Endodermal cell (in vitro differentiated cells): ENCODE measurements at regions not wholly inside any gene's neighbourhood (a gene's known extent, or its start where the extent isn't known, plus 50 kb on each side); places are given as distances from the start of the nearest gene placed in this dataset.

Experiments
- DNase-seq: peaks from one replicate; pipeline ENCODE4 v3.0.0-alpha.2; 2017
- H3K27ac ChIP-seq: 2 replicates; pipeline ENCODE4 v1.5.1; 2013; ENCODE audit warnings: mild to moderate bottlenecking, low read depth, low read length, moderate library complexity
- H3K27me3 ChIP-seq: 2 replicates; pipeline ENCODE4 v1.6.1; 2013; ENCODE audit warnings: mild to moderate bottlenecking, low read length, moderate library complexity; ENCODE audit not compliant: insufficient read depth, control insufficient read depth, poor library complexity, severe bottlenecking
- H3K36me3 ChIP-seq: 2 replicates; pipeline ENCODE4 v1.7.0; 2013; ENCODE audit warnings: mild to moderate bottlenecking, low read length, moderate library complexity; ENCODE audit not compliant: control insufficient read depth, insufficient read depth
- H3K4me1 ChIP-seq: one replicate; pipeline ENCODE4 v1.7.0; 2013; ENCODE audit warnings: low read length; ENCODE audit not compliant: control insufficient read depth, insufficient read depth
- H3K4me3 ChIP-seq: 2 replicates; pipeline ENCODE4 v1.5.1; 2013; ENCODE audit warnings: mild to moderate bottlenecking, low read length, moderate library complexity
- H3K9ac ChIP-seq: 2 replicates; pipeline ENCODE4 v1.6.1; 2013; ENCODE audit warnings: mild to moderate bottlenecking, low read length, moderate library complexity; ENCODE audit not compliant: poor library complexity, severe bottlenecking; ENCODE audit errors: extremely low read depth
- H3K9me3 ChIP-seq: 2 replicates; pipeline ENCODE4 v1.6.1; 2013; ENCODE audit warnings: mild to moderate bottlenecking, low read length, moderate library complexity; ENCODE audit not compliant: control insufficient read depth
- H3K27ac Mint-ChIP-seq: 2 replicates; pipeline ENCODE4 v1.8.0; 2020; ENCODE audit warnings: mixed read lengths
- H3K27me3 Mint-ChIP-seq: 2 replicates; pipeline ENCODE4 v1.8.0; 2021; ENCODE audit warnings: mild to moderate bottlenecking, mixed read lengths; ENCODE audit not compliant: insufficient read depth
- H3K36me3 Mint-ChIP-seq: 2 replicates; pipeline ENCODE4 v1.8.0; 2020; ENCODE audit warnings: low read depth, mixed read lengths
- H3K4me1 Mint-ChIP-seq: 2 replicates; pipeline ENCODE4 v1.8.0; 2020; ENCODE audit warnings: mixed read lengths
- H3K4me3 Mint-ChIP-seq: 2 replicates; pipeline ENCODE4 v1.8.0; 2020; ENCODE audit warnings: mild to moderate bottlenecking, moderate library complexity, mixed read lengths
- H3K9me3 Mint-ChIP-seq: 2 replicates; pipeline ENCODE4 v1.8.0; 2020; ENCODE audit warnings: mild to moderate bottlenecking, mixed read lengths
- CTCF ChIP-seq: fragments of 200-600 bp; sonication (generic); conservative IDR thresholded peaks from 2 replicates; pipeline ENCODE4 v1.5.0; 2021; ENCODE audit warnings: antibody characterized with exemption, mild to moderate bottlenecking
- WGBS, 2 experiments: methylation state at CpG; one replicate each; pipeline versions ENCODE4 v1.1.5 to v1.1.7; 2013; ENCODE audit warnings: missing lambda C conversion rate in 2 of 2, mixed read lengths in 1 of 2; ENCODE audit not compliant: insufficient coverage in 1 of 2, insufficient read length in 1 of 2; 5-methylcytosine and 5-hydroxymethylcytosine counted together

DNA sequence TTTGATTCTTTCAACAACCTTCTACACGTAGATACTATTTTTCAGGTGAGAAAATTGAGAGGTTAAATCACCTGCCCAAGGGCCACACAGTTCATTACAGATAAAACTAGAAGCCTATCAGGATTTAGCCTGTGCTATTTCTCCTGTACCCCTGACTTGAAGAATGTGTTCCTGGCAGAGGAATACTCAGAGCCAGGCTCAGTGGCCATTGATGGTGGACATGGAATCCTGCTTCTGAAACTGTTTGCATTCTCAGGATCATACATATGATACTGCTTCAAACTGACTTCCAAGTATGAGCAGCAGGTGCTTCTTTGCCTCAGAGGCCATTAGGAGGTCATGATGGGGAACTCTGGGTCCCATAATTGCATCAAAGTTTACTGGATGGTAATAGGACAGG is 348.6 kb downstream of the ADRA2A start:
- no peaks in the 10 kb centered on the region for H3K36me3 ChIP-seq
- Mint-ChIP-seq H3K4me1 (peaks cover 4% of the 10 kb centered on the region), H3K36me3 (no peaks in the 10 kb centered on the region), H3K9me3 (no peaks in the 10 kb centered on the region), H3K27me3 (no peaks in the 10 kb centered on the region), H3K27ac (no peak overlapping the region), H3K4me3 (no peak overlapping the region)
- no peak for TF ChIP-seq CTCF
- H3K27ac ChIP-seq = no peak overlapping the region
- no peak overlapping the region for H3K9ac ChIP-seq
- no peaks in the 10 kb centered on the region for H3K9me3 ChIP-seq
- 80 to 87% methylated on average over 1 of the region's 1 CpG for WGBS, 2 experiments
- H3K27me3 ChIP-seq = peaks cover 39% of the 10 kb centered on the region
- no peak overlapping the region for H3K4me3 ChIP-seq
- DNase-seq = no peak
- no peaks in the 10 kb centered on the region for H3K4me1 ChIP-seq

DNA sequence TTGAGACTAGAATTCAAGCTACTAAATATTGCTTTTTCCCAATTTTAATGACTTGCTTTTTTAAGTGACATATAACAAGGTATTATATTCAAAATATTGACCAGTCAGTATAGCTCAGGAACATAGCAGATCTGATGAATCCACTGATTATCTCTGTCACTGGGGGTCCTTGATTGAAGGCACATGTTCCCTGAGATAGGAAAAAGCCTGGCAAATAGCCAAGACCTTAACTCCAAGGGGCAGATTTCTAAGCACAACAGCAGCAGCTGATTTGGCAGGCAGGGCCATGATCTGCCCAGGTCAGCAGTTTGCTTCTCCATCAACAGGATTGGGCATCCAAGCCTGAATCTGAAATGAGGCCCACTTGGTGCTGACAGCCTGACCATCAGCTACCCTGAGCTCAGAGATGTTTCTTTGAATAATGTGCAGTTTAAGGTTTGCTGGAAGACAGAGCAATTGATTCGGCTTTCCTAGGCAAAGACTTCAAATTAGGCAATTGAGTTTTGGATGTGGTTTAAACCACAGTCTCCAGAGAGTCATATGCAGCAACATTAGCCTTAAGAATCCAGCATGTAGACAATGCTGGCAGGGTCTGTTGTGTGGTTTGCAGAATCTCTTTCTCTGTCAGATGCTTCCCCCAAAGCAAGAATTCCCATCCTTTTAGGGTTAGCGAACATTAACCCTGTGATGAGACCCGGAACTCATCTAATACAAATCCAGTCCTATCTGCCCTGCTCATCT is 352.6 kb downstream of the ADRA2A start:
- Histone ChIP-seq H3K27ac (no peak overlapping the region), H3K9ac (no peak overlapping the region), H3K4me1 (no peaks in the 10 kb centered on the region), H3K9me3 (no peaks in the 10 kb centered on the region), H3K36me3 (no peaks in the 10 kb centered on the region), H3K27me3 (peaks cover 25% of the 10 kb centered on the region), H3K4me3 (no peak overlapping the region)
- Mint-ChIP-seq H3K27ac (no peak overlapping the region), H3K27me3 (no peaks in the 10 kb centered on the region), H3K36me3 (no peaks in the 10 kb centered on the region), H3K4me3 (no peak overlapping the region), H3K9me3 (no peaks in the 10 kb centered on the region), H3K4me1 (peaks cover 4% of the 10 kb centered on the region)
- no peak for TF ChIP-seq CTCF
- WGBS, 2 experiments = 90 to 93% methylated on average over 1 to 3 of the region's 3 CpGs
- DNase-seq = no peak

DNA sequence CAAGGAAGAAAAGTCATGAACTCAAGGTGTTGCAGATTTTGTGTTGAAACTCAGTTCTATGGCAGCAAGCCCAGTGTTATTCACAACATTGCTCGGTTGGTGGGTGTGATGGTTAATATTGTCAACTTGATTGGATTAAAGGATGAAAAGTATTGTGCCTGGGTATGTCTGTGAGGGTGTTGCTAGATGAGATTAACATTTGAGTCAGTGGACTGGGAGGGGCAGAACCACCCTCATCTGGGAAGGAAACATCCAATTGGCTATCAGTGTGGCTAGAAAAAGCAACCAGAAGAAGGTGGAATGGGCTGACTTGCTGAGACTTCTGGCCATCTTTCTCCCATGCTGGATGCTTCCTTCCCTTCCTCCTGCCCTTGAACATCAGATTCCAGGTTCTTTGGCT is 353.2 kb downstream of the ADRA2A start:
- Mint-ChIP-seq H3K9me3 (no peaks in the 10 kb centered on the region), H3K27ac (no peak overlapping the region), H3K4me1 (peaks cover 4% of the 10 kb centered on the region), H3K4me3 (no peak overlapping the region), H3K27me3 (no peaks in the 10 kb centered on the region), H3K36me3 (no peaks in the 10 kb centered on the region)
- H3K36me3 ChIP-seq = no peaks in the 10 kb centered on the region
- H3K4me1 ChIP-seq = no peaks in the 10 kb centered on the region
- H3K4me3 ChIP-seq = no peak overlapping the region
- no peak for TF ChIP-seq CTCF
- no peak for DNase-seq
- no peak overlapping the region for H3K9ac ChIP-seq
- WGBS, 2 experiments = 94 to 100% methylated on average over 1 of the region's 1 CpG
- no peak overlapping the region for H3K27ac ChIP-seq
- H3K9me3 ChIP-seq = no peaks in the 10 kb centered on the region
- H3K27me3 ChIP-seq = peaks cover 19% of the 10 kb centered on the region
